ENCODE measurements at regions not wholly inside any gene's neighbourhood (a gene's known extent, or its start where the extent isn't known, plus 50 kb on each side); places are given as distances from the start of the nearest gene placed in this dataset.

GRCh38 chr13:23960566-23961156 is 63.4 kb upstream of the C1QTNF9B start:
- H3K27ac ChIP-seq (ENCODE audit: low read depth in 1 of 2, low read length in 1 of 2): no peak overlapping the region
- TF ChIP-seq CTCF (IDR thresholded peaks at IDR 0.05; ENCODE audit: control extremely low read depth, extremely low read depth): no peak
- DNase-seq (peak in 2 of 3 donors; percentile 58 to 60), ATAC-seq (ENCODE audit: insufficient read depth, low FRiP score) (no peak)
- H3K36me3 ChIP-seq (ENCODE audit: control insufficient read depth in 4 of 4, insufficient read depth in 4 of 4, low read length in 4 of 4): no peaks in the 10 kb centered on the region
- H3K4me3 ChIP-seq: no peak overlapping the region
- H3K4me1 ChIP-seq (ENCODE audit: control insufficient read depth in 5 of 5, insufficient read depth in 5 of 5, low read length in 5 of 5): peaks cover 0 to 5% (median 0%) of the 10 kb centered on the region in 5 donors
- no peaks in the 10 kb centered on the region for H3K9me3 ChIP-seq (ENCODE audit: control insufficient read depth in 4 of 4, insufficient read depth in 3 of 4, low read length in 3 of 4)
- H3K27me3 ChIP-seq (ENCODE audit: control insufficient read depth in 3 of 3, insufficient read depth in 3 of 3, low read length in 2 of 3): no peaks in the 10 kb centered on the region
- WGBS, 2 donors: 85 to 88% methylated on average over 1 of the region's 1 CpG
- no peak overlapping the region for H3K9ac ChIP-seq (ENCODE audit: insufficient read depth in 1 of 2, low read length in 2 of 2)

- no peaks in the 10 kb centered on the region for H3K27me3 ChIP-seq (ENCODE audit: control insufficient read depth in 3 of 3, insufficient read depth in 3 of 3, low read length in 2 of 3)
- H3K36me3 ChIP-seq (ENCODE audit: control insufficient read depth in 4 of 4, insufficient read depth in 4 of 4, low read length in 4 of 4): peaks cover 0 to 1% (median 0%) of the 10 kb centered on the region in 4 donors
- peaks cover 2 to 17% (median 8%) of the 10 kb centered on the region in 5 donors for H3K4me1 ChIP-seq (ENCODE audit: control insufficient read depth in 5 of 5, insufficient read depth in 5 of 5, low read length in 5 of 5)
- WGBS, 2 donors: 85 to 94% methylated on average over 7 of the region's 7 CpGs
- no peaks in the 10 kb centered on the region for H3K9me3 ChIP-seq (ENCODE audit: control insufficient read depth in 4 of 4, insufficient read depth in 3 of 4, low read length in 3 of 4)
- no peak for DNase-seq
- TF ChIP-seq CTCF (IDR thresholded peaks at IDR 0.05; ENCODE audit: control extremely low read depth, extremely low read depth): no peak
- H3K27ac ChIP-seq (ENCODE audit: low read depth in 1 of 2, low read length in 1 of 2): no peak overlapping the region
- no peak overlapping the region for H3K9ac ChIP-seq (ENCODE audit: insufficient read depth in 1 of 2, low read length in 2 of 2)
- H3K4me3 ChIP-seq: no peak overlapping the region
- no peak for ATAC-seq (ENCODE audit: insufficient read depth, low FRiP score)
Observed at GRCh38 chr13:23963184-23963931, 66.1 kb upstream of the C1QTNF9B start.

- H3K9me3 ChIP-seq (ENCODE audit: control insufficient read depth in 4 of 4, insufficient read depth in 3 of 4, low read length in 3 of 4): no peaks in the 10 kb centered on the region
- DNase-seq (no peak), ATAC-seq (ENCODE audit: insufficient read depth, low FRiP score) (no peak)
- 70 to 93% methylated on average over 2 of the region's 2 CpGs for WGBS, 2 donors
- H3K4me1 ChIP-seq (ENCODE audit: control insufficient read depth in 5 of 5, insufficient read depth in 5 of 5, low read length in 5 of 5): peaks cover 2 to 17% (median 8%) of the 10 kb centered on the region in 5 donors
- no peak overlapping the region for H3K27ac ChIP-seq (ENCODE audit: low read depth in 1 of 2, low read length in 1 of 2)
- TF ChIP-seq CTCF (IDR thresholded peaks at IDR 0.05; ENCODE audit: control extremely low read depth, extremely low read depth): no peak
- H3K27me3 ChIP-seq (ENCODE audit: control insufficient read depth in 3 of 3, insufficient read depth in 3 of 3, low read length in 2 of 3): no peaks in the 10 kb centered on the region
- peaks cover 0 to 1% (median 0%) of the 10 kb centered on the region in 4 donors for H3K36me3 ChIP-seq (ENCODE audit: control insufficient read depth in 4 of 4, insufficient read depth in 4 of 4, low read length in 4 of 4)
- no peak overlapping the region for H3K4me3 ChIP-seq
- H3K9ac ChIP-seq (ENCODE audit: insufficient read depth in 1 of 2, low read length in 2 of 2): no peak overlapping the region
Observed at GRCh38 chr13:23963947-23964346, 66.6 kb upstream of the C1QTNF9B start.

All from lung (tissue), 11 donors.